ENCODE measurements at regions not wholly inside any gene's neighbourhood (a gene's known extent, or its start where the extent isn't known, plus 50 kb on each side); places are given as distances from the start of the nearest gene placed in this dataset.

DNA sequence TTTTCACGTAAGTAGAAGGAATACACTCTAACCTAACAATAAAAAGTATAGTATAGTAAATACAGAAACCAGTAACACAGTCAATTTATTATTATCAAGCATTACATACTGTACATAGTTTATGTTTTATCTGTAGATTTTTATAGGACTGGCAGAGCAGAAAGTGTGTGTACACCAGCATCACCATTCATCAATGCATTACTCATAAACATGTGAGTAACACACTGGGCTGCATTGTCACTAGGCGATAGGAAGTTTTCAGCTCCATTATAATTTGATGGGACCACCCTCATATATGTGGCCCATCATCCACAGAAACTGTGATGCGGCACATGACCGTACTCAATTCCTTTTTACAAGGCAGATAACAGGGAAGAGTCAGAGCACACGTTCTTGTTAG is 137.8 kb upstream of the RBPJ start:
- TF ChIP-seq, protein P1, sequence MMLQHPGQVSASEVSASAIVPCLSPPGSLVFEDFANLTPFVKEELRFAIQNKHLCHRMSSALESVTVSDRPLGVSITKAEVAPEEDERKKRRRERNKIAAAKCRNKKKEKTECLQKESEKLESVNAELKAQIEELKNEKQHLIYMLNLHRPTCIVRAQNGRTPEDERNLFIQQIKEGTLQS (IDR thresholded peaks at IDR 0.05; ENCODE audit: insufficient read depth, low read depth, low read length) = no peak
- no peak for TF ChIP-seq JUND (IDR thresholded peaks at IDR 0.05; ENCODE audit: low read length)
- TF ChIP-seq, protein P2, sequence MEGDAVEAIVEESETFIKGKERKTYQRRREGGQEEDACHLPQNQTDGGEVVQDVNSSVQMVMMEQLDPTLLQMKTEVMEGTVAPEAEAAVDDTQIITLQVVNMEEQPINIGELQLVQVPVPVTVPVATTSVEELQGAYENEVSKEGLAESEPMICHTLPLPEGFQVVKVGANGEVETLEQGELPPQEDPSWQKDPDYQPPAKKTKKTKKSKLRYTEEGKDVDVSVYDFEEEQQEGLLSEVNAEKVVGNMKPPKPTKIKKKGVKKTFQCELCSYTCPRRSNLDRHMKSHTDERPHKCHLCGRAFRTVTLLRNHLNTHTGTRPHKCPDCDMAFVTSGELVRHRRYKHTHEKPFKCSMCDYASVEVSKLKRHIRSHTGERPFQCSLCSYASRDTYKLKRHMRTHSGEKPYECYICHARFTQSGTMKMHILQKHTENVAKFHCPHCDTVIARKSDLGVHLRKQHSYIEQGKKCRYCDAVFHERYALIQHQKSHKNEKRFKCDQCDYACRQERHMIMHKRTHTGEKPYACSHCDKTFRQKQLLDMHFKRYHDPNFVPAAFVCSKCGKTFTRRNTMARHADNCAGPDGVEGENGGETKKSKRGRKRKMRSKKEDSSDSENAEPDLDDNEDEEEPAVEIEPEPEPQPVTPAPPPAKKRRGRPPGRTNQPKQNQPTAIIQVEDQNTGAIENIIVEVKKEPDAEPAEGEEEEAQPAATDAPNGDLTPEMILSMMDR (IDR thresholded peaks at IDR 0.05; ENCODE audit: control extremely low read depth in 1 of 3, insufficient read depth in 1 of 3, low read depth in 1 of 3, low read length in 3 of 3) = no peak
- TF ChIP-seq SP4 (IDR thresholded peaks at IDR 0.05; ENCODE audit: low read length) = no peak
- TF ChIP-seq, protein P3, sequence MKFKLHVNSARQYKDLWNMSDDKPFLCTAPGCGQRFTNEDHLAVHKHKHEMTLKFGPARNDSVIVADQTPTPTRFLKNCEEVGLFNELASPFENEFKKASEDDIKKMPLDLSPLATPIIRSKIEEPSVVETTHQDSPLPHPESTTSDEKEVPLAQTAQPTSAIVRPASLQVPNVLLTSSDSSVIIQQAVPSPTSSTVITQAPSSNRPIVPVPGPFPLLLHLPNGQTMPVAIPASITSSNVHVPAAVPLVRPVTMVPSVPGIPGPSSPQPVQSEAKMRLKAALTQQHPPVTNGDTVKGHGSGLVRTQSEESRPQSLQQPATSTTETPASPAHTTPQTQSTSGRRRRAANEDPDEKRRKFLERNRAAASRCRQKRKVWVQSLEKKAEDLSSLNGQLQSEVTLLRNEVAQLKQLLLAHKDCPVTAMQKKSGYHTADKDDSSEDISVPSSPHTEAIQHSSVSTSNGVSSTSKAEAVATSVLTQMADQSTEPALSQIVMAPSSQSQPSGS (IDR thresholded peaks at IDR 0.05; ENCODE audit: low read length) = no peak
- no peak for TF ChIP-seq CEBPB (IDR thresholded peaks at IDR 0.05; ENCODE audit: low read depth, low read length)
- no peak for TF ChIP-seq JUN (IDR thresholded peaks at IDR 0.05; ENCODE audit: low read depth, low read length)
- TF ChIP-seq EZH2 (IDR thresholded peaks at IDR 0.05; ENCODE audit: low read depth, low read length, severe bottlenecking) = no peak
- no peak for TF ChIP-seq POLR2AphosphoS5 (IDR thresholded peaks at IDR 0.05; ENCODE audit: low read depth, low read length)
- no peak for TF ChIP-seq NRF1 (IDR thresholded peaks at IDR 0.05; ENCODE audit: low read depth, low read length)
- TF ChIP-seq, protein P4, sequence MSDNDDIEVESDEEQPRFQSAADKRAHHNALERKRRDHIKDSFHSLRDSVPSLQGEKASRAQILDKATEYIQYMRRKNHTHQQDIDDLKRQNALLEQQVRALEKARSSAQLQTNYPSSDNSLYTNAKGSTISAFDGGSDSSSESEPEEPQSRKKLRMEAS (IDR thresholded peaks at IDR 0.05) = no peak
- TF ChIP-seq FOSL1 (IDR thresholded peaks at IDR 0.05; ENCODE audit: insufficient read depth, low read depth, low read length) = no peak
- no peak for TF ChIP-seq BRCA1 (IDR thresholded peaks at IDR 0.05; ENCODE audit: low read depth, low read length)
- TF ChIP-seq SIN3A (conservative IDR thresholded peaks at IDR 0.05 in 1 of 2, IDR thresholded peaks at IDR 0.05 in 1 of 2; ENCODE audit: low read depth in 1 of 2, low read length in 2 of 2) = no peak

Measured in H1 (cell line).